ENCODE measurements at regions not wholly inside any gene's neighbourhood (a gene's known extent, or its start where the extent isn't known, plus 50 kb on each side); places are given as distances from the start of the nearest gene placed in this dataset.

DNA sequence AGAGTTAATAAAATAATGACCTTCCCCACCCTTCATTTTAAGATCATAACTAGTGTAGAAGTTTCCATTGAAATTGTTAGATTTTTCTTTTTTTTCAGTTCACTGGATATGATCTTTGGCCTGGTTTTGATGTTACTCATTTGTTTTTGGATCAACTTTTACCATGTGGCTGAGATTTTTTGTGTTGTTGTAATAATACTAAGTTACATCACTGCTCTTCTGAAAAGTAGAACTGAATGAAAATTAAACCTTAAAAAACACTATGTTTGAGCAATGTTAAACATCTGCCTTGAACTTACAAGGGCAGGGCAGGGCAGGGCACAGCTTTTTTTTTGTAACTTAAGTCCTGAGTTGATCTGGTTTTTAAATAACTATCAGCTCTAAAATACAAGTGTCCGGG, 204.8 kb upstream of the ADAMTS5 start:
- TF ChIP-seq CTCF (IDR thresholded peaks at IDR 0.05; ENCODE audit: low read depth, low read length) (no peak), POLR2A (IDR thresholded peaks at IDR 0.05; ENCODE audit: extremely low read depth, insufficient read length) (no peak), MAX (IDR thresholded peaks at IDR 0.05; ENCODE audit: low read depth, low read length) (no peak), MYC (IDR thresholded peaks at IDR 0.05; ENCODE audit: low read depth, low read length) (no peak)

Data from NB4 (cell line).